Caco-2 (cell line): ENCODE measurements at regions not wholly inside any gene's neighbourhood (a gene's known extent, or its start where the extent isn't known, plus 50 kb on each side); places are given as distances from the start of the nearest gene placed in this dataset.

Experiments
- BruUV-seq: library from RNA; stranded (reverse); fragments of 400-500 nt; replicated peaks from 2 replicates; lab custom pipeline; 2021; lab: Mats Ljungman, UMichigan
- CTCF ChIA-PET: fragments of 300-600 bp; sonication (Branson Sonifier 250); formaldehyde crosslinking; loops from one replicate; lab custom pipeline; 2022; ENCODE audit warnings: antibody characterized with exemption; lab: Charles Lee
- POLR2A ChIA-PET: fragments of 300-600 bp; sonication (Branson Sonifier 250); formaldehyde crosslinking; loops from one replicate; lab custom pipeline; 2022; ENCODE audit warnings: antibody characterized with exemption; lab: Charles Lee
- DNase-seq, 2 experiments: peaks; one replicate each; pipeline versions ENCODE4 v3.0.0 to v3.0.0-alpha.2; 2020 to 2022
- H3K27me3 ChIP-seq: replicated peaks from 2 replicates; pipeline ENCODE4 v1.6.0; 2011; ENCODE audit warnings: low read length; ENCODE audit not compliant: control insufficient read depth, insufficient read depth
- H3K36me3 ChIP-seq: 2 replicates; pipeline ENCODE4 v1.5.1; 2011; ENCODE audit warnings: low read length; ENCODE audit not compliant: control insufficient read depth, insufficient read depth
- H3K4me1 ChIP-seq: fragments of 250-450 bp; sonication (Bioruptor Pico); 2 replicates; pipeline ENCODE4 v1.5.1; 2020; ENCODE audit warnings: mild to moderate bottlenecking
- H3K4me3 ChIP-seq: 2 replicates; pipeline ENCODE4 v1.5.1; 2011; ENCODE audit warnings: low read depth, mild to moderate bottlenecking, control low read depth, low read length
- H3K9me3 ChIP-seq: fragments of 250-450 bp; sonication (Bioruptor Pico); 2 replicates; pipeline ENCODE4 v1.5.1; 2020; ENCODE audit warnings: mild to moderate bottlenecking, moderate library complexity
- H3K27ac Mint-ChIP-seq: one replicate; pipeline ENCODE4 v1.8.0; 2022; ENCODE audit warnings: mixed read lengths; ENCODE audit not compliant: unreplicated experiment
- H3K27me3 Mint-ChIP-seq: one replicate; pipeline ENCODE4 v1.8.0; 2022; ENCODE audit warnings: mixed read lengths; ENCODE audit not compliant: insufficient read depth, unreplicated experiment
- H3K36me3 Mint-ChIP-seq: one replicate; pipeline ENCODE4 v1.8.0; 2022; ENCODE audit warnings: mild to moderate bottlenecking, mixed read lengths; ENCODE audit not compliant: insufficient read depth, unreplicated experiment
- H3K4me1 Mint-ChIP-seq: one replicate; pipeline ENCODE4 v1.8.0; 2022; ENCODE audit warnings: low read depth, mixed read lengths; ENCODE audit not compliant: unreplicated experiment
- H3K4me3 Mint-ChIP-seq: one replicate; pipeline ENCODE4 v1.8.0; 2022; ENCODE audit warnings: mild to moderate bottlenecking, moderate library complexity, mixed read lengths; ENCODE audit not compliant: unreplicated experiment
- H3K9me3 Mint-ChIP-seq: one replicate; pipeline ENCODE4 v1.8.0; 2022; ENCODE audit warnings: mixed read lengths; ENCODE audit not compliant: unreplicated experiment
- intact Hi-C: fragments of 100-400 bp; cut with micrococcal nuclease; formaldehyde crosslinking; loops from one replicate; pipeline ENCODE4 v1.10.0; 2022; ENCODE audit not compliant: unreplicated experiment
- TF ChIP-seq, protein P1 (sequence below), 2 experiments: fragments of 200-600 bp in 1 of 2; IDR thresholded peaks; 1 replicate in 1 of 2; 2 replicates in 1 of 2; pipeline versions ENCODE4 v1.5.1 to v1.8.0; 2011 to 2022; ENCODE audit warnings: antibody characterized with exemption in 1 of 2, control low read depth in 1 of 2, inconsistent platforms in 1 of 2, low read depth in 1 of 2, low read length in 1 of 2, mild to moderate bottlenecking in 1 of 2, moderate library complexity in 1 of 2; ENCODE audit not compliant: insufficient read depth in 1 of 2, severe bottlenecking in 1 of 2, unreplicated experiment in 1 of 2

DNA sequence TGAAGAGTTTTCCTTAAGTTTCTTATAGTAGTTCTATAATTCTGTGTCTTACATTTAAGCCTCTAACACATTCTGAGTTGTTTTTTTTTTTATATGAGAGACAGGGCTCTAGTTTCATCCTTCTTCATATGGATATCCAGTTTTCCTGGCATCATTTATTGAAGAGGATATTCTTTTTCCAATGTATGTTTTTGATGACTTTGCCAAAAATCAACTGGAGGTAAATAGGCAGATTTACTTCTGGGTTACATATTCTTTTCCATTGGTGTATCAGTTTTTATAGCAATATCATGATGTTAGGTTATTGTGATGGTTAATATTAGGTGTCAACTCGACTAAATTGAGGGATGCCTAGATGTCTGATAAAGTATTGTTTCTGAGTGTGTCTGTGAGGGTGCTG lies 650.7 kb upstream of the GRID2 start:
- no peak for DNase-seq
- intact Hi-C loops: no loop called here
- H3K27me3 Mint-ChIP-seq: peaks cover 6% of the 10 kb centered on the region
- Histone ChIP-seq H3K4me3 (no peak overlapping the region), H3K36me3 (no peaks in the 10 kb centered on the region), H3K27me3 (no peaks in the 10 kb centered on the region), H3K9me3 (no peaks in the 10 kb centered on the region), H3K4me1 (no peaks in the 10 kb centered on the region)
- H3K4me1 Mint-ChIP-seq: peaks cover 13% of the 10 kb centered on the region
- ChIA-PET POLR2A (no interaction called here), CTCF (no interaction called here)
- H3K9me3 Mint-ChIP-seq: peaks cover 36% of the 10 kb centered on the region
- H3K27ac Mint-ChIP-seq: no peak overlapping the region
- TF ChIP-seq, protein P1, sequence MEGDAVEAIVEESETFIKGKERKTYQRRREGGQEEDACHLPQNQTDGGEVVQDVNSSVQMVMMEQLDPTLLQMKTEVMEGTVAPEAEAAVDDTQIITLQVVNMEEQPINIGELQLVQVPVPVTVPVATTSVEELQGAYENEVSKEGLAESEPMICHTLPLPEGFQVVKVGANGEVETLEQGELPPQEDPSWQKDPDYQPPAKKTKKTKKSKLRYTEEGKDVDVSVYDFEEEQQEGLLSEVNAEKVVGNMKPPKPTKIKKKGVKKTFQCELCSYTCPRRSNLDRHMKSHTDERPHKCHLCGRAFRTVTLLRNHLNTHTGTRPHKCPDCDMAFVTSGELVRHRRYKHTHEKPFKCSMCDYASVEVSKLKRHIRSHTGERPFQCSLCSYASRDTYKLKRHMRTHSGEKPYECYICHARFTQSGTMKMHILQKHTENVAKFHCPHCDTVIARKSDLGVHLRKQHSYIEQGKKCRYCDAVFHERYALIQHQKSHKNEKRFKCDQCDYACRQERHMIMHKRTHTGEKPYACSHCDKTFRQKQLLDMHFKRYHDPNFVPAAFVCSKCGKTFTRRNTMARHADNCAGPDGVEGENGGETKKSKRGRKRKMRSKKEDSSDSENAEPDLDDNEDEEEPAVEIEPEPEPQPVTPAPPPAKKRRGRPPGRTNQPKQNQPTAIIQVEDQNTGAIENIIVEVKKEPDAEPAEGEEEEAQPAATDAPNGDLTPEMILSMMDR (IDR thresholded peaks at IDR 0.05; ENCODE audit: insufficient read depth in 1 of 2, low read depth in 1 of 2, low read length in 1 of 2, severe bottlenecking in 1 of 2, unreplicated experiment in 1 of 2): no peak
- no peak overlapping the region for H3K4me3 Mint-ChIP-seq
- BruUV-seq: no TSS peak
- H3K36me3 Mint-ChIP-seq: no peaks in the 10 kb centered on the region

DNA sequence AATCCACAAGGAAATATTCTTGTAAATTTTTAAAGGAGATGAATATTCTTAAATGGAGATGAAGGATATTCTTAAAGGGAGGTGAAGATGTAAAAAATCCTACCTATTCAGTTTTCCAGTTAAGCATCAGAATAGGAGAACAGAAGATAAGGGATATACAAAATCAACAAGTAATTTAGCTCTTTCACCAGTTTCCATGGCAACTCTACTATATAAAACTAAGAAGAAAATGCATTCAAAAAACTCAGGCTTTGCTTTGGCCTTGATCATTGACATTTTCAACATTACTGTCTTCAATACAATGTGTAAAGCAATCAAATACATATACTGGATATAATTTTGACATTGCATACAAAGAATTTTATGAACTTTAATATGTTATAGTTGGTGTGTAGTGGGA lies 622.7 kb upstream of the GRID2 start:
- no TSS peak for BruUV-seq
- H3K36me3 Mint-ChIP-seq: no peaks in the 10 kb centered on the region
- intact Hi-C loops: no loop called here
- H3K4me1 Mint-ChIP-seq: no peaks in the 10 kb centered on the region
- H3K36me3 ChIP-seq: no peaks in the 10 kb centered on the region
- H3K9me3 Mint-ChIP-seq: peaks cover 15% of the 10 kb centered on the region
- H3K27ac Mint-ChIP-seq: no peak overlapping the region
- H3K4me1 ChIP-seq: peaks cover 13% of the 10 kb centered on the region; the same call in 1 of the 2 replicates
- ChIA-PET POLR2A (no interaction called here), CTCF (no interaction called here)
- no peak overlapping the region for H3K4me3 ChIP-seq
- H3K4me3 Mint-ChIP-seq: no peak overlapping the region
- DNase-seq: no peak
- no peaks in the 10 kb centered on the region for H3K27me3 ChIP-seq
- TF ChIP-seq, protein P1 (IDR thresholded peaks at IDR 0.05; ENCODE audit: insufficient read depth in 1 of 2, low read depth in 1 of 2, low read length in 1 of 2, severe bottlenecking in 1 of 2, unreplicated experiment in 1 of 2): no peak
- no peaks in the 10 kb centered on the region for H3K27me3 Mint-ChIP-seq
- no peaks in the 10 kb centered on the region for H3K9me3 ChIP-seq

DNA sequence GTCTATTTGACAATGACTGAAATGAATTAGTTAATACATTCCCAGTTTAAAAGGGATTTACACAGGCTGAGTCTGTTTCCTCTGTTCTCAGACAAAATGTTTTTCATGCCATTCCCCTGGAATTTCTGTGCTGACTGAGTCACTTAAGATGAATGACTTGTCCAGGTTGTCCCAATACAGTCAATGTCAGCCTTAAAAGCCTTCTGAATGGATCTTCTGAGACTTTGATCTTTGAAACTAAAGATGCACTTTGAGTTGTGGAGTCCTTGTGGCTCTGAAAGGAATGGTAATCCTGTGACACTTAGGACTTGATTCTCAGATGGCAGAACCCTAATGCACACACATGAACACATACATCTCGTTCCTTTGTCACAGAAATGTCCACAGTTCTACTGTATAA lies 622.2 kb upstream of the GRID2 start:
- peaks cover 13% of the 10 kb centered on the region; the same call in 1 of the 2 replicates for H3K4me1 ChIP-seq
- Mint-ChIP-seq H3K27me3 (no peaks in the 10 kb centered on the region), H3K4me3 (no peak overlapping the region), H3K36me3 (no peaks in the 10 kb centered on the region), H3K9me3 (peaks cover 15% of the 10 kb centered on the region), H3K27ac (no peak overlapping the region), H3K4me1 (no peaks in the 10 kb centered on the region)
- no TSS peak for BruUV-seq
- TF ChIP-seq, protein P1 (IDR thresholded peaks at IDR 0.05; ENCODE audit: insufficient read depth in 1 of 2, low read depth in 1 of 2, low read length in 1 of 2, severe bottlenecking in 1 of 2, unreplicated experiment in 1 of 2): no peak
- H3K36me3 ChIP-seq: no peaks in the 10 kb centered on the region
- intact Hi-C loops: no loop called here
- peak in 1 of 2 experiments; percentile 14 for DNase-seq
- ChIA-PET POLR2A (no interaction called here), CTCF (no interaction called here)
- no peaks in the 10 kb centered on the region for H3K27me3 ChIP-seq
- H3K4me3 ChIP-seq: no peak overlapping the region
- no peaks in the 10 kb centered on the region for H3K9me3 ChIP-seq
